GM12878 (cell line): ENCODE measurements at regions not wholly inside any gene's neighbourhood (a gene's known extent, or its start where the extent isn't known, plus 50 kb on each side); places are given as distances from the start of the nearest gene placed in this dataset.

Experiments
- ATAC-seq: fragments of 200-7000 bp; cut with Tn5 transposase; 3 replicates; pipeline ENCODE4 v1.9.1; 2020; ENCODE audit warnings: mild to moderate bottlenecking, moderate library complexity
- BruUV-seq: library from RNA; stranded (reverse); fragments of 400-500 nt; replicated peaks from 2 replicates; lab custom pipeline; 2021; lab: Mats Ljungman, UMichigan
- CTCF ChIA-PET: fragments of 300-600 bp; sonication (Branson Sonifier 250); formaldehyde crosslinking; extraction: SDS; loops from one replicate; lab custom pipeline; 2021; ENCODE audit warnings: inconsistent platforms; lab: Yijun Ruan, JAX
- POLR2A ChIA-PET: fragments of 350-600 bp; formaldehyde crosslinking; extraction: SDS; loops from one replicate; lab custom pipeline; 2021; ENCODE audit warnings: inconsistent platforms; lab: Charles Lee
- RAD21 ChIA-PET: fragments of 300-600 bp; sonication (Branson Sonifier 250); formaldehyde crosslinking; loops from one replicate; lab custom pipeline; 2023; ENCODE audit warnings: antibody characterized with exemption; ENCODE audit not compliant: unreplicated experiment; lab: Charles Lee
- SMC1A ChIA-PET: fragments of 300-600 bp; sonication (Branson Sonifier 250); formaldehyde crosslinking; loops from one replicate; lab custom pipeline; 2023; ENCODE audit not compliant: unreplicated experiment, uncharacterized antibody; lab: Charles Lee
- DNase-seq: peaks from one replicate; pipeline ENCODE4 v3.0.0-alpha.2; 2011; ENCODE audit warnings: low read depth, low spot score
- FAIRE-seq: peaks from 3 replicates; lab custom pipeline; 2011; peaks lifted over from hg19 to GRCh38; lab: Jason Lieb, UNC
- H2AFZ ChIP-seq: 2 replicates; pipeline ENCODE4 v1.6.0; 2011; ENCODE audit warnings: low read depth, low read length, control low read depth; ENCODE audit not compliant: control insufficient read depth
- H3K27ac ChIP-seq: 2 replicates; pipeline ENCODE4 v1.5.1; 2011; ENCODE audit warnings: control low read depth; ENCODE audit not compliant: control insufficient read depth, insufficient read depth
- H3K27me3 ChIP-seq, 2 experiments: replicated peaks in 1 of 2; 2 replicates each; pipeline versions ENCODE4 v1.6.0 to v1.6.1; 2011; ENCODE audit warnings: low read length in 1 of 2; ENCODE audit not compliant: control insufficient read depth in 2 of 2, insufficient read depth in 2 of 2
- H3K36me3 ChIP-seq, 2 experiments: 2 replicates each; pipeline ENCODE4 v1.5.1; 2011; ENCODE audit warnings: low read length in 1 of 2; ENCODE audit not compliant: control insufficient read depth in 2 of 2, insufficient read depth in 2 of 2
- H3K4me1 ChIP-seq: 2 replicates; pipeline ENCODE4 v1.6.1; 2011; ENCODE audit warnings: mild to moderate bottlenecking, low read length, moderate library complexity, mixed read lengths; ENCODE audit not compliant: control insufficient read depth, insufficient read depth
- H3K4me2 ChIP-seq: 2 replicates; pipeline ENCODE4 v1.6.0; 2011; ENCODE audit warnings: control low read depth; ENCODE audit not compliant: control insufficient read depth, insufficient read depth
- H3K4me3 ChIP-seq: fragments of 200-600 bp; sonication (generic); 2 replicates; pipeline ENCODE4 v1.5.1; 2016
- H3K79me2 ChIP-seq: 2 replicates; pipeline ENCODE4 v1.6.0; 2011; ENCODE audit warnings: low read length; ENCODE audit not compliant: control insufficient read depth, insufficient read depth
- H3K9ac ChIP-seq: 2 replicates; pipeline ENCODE4 v1.8.0; 2011; ENCODE audit warnings: low read length, control low read depth, mixed read lengths; ENCODE audit not compliant: control insufficient read depth, insufficient read depth
- H3K9me3 ChIP-seq: replicated peaks from 3 replicates; pipeline ENCODE4 v1.5.1; 2011; ENCODE audit warnings: mild to moderate bottlenecking, low read length; ENCODE audit not compliant: control insufficient read depth, insufficient read depth
- H4K20me1 ChIP-seq: 2 replicates; pipeline ENCODE4 v1.6.0; 2011; ENCODE audit not compliant: control insufficient read depth, insufficient read depth
- BCLAF1 ChIP-seq: fragments of 450-650 bp; IDR thresholded peaks from 2 replicates; pipeline ENCODE4 v1.6.1; 2017; ENCODE audit warnings: antibody characterized with exemption, mild to moderate bottlenecking, moderate library complexity
- CREB1 ChIP-seq: IDR thresholded peaks from 2 replicates; pipeline ENCODE4 v1.6.1; 2012; ENCODE audit warnings: low read depth, mild to moderate bottlenecking, inconsistent platforms
- MTA2 ChIP-seq: fragments of 450-650 bp; IDR thresholded peaks from 2 replicates; pipeline ENCODE4 v1.6.1; 2016; ENCODE audit warnings: low read depth, mild to moderate bottlenecking, moderate library complexity
- SREBF2 ChIP-seq: IDR thresholded peaks from 2 replicates; pipeline ENCODE4 v1.6.1; 2012; ENCODE audit warnings: mild to moderate bottlenecking, low read length
- TCF7 ChIP-seq: IDR thresholded peaks from 2 replicates; pipeline ENCODE4 v1.6.1; 2014; ENCODE audit warnings: antibody characterized with exemption, borderline replicate concordance
- YY1 ChIP-seq: IDR thresholded peaks from 2 replicates; pipeline ENCODE4 v1.6.1; 2011; ENCODE audit warnings: low read depth, mild to moderate bottlenecking, low read length
- ZBTB4 ChIP-seq: fragments of 450-650 bp; formaldehyde crosslinking; IDR thresholded peaks from 2 replicates; pipeline ENCODE4 v1.4.0; 2022; ENCODE audit warnings: mild to moderate bottlenecking, moderate library complexity
- WGBS: methylation state at CpG from one replicate; pipeline ENCODE4 v1.1.6; 2016; ENCODE audit warnings: low lambda C conversion rate; ENCODE audit not compliant: insufficient replicate concordance, insufficient coverage; ENCODE audit errors: missing lambda C conversion rate; 5-methylcytosine and 5-hydroxymethylcytosine counted together
- in situ Hi-C: fragments of 300-500 bp; cut with MboI; formaldehyde crosslinking; loops from 9 replicates; pipeline ENCODE4 v1.14.3; 2018; ENCODE audit warnings: mixed read lengths
- intact Hi-C: fragments of 100-400 bp; cut with micrococcal nuclease; formaldehyde crosslinking; loops from one replicate; pipeline ENCODE4 v1.14.2; 2022; ENCODE audit not compliant: unreplicated experiment

GRCh38 chr1:25065321-25065721 lies 135.2 kb upstream of the RUNX3 start:
- ChIA-PET SMC1A (interaction anchor here (1.0 to 2.3 kb wide), 4 partner anchors 9 to 83 kb away, joined by 3 to 6 read pairs (median 3); no protein-coding TSS in a partner anchor), POLR2A (no interaction called here), CTCF (interaction anchor here (0.8 to 3.4 kb wide), 4 partner anchors 16 to 34 kb away, joined by 3 to 13 read pairs (median 4); no protein-coding TSS in a partner anchor), RAD21 (interaction anchor here (3.4 kb wide), 1 partner anchor 34 kb away, joined by 12 read pairs; no protein-coding TSS in a partner anchor)
- Histone ChIP-seq H3K9me3 (no peaks in the 10 kb centered on the region; the same call in 2 of the 3 replicates), H3K9ac (no peak overlapping the region), H3K4me3 (no peak overlapping the region), H3K4me2 (no peak overlapping the region), H3K4me1 (peaks cover 6% of the 10 kb centered on the region; the same call in 1 of the 2 replicates), H3K79me2 (no peaks in the 10 kb centered on the region), H3K36me3 (no peaks in the 10 kb centered on the region), H3K27ac (no peak overlapping the region), H3K27me3 (no peaks in the 10 kb centered on the region; a peak in 1 of 4 replicates), H2AFZ (no peak overlapping the region), H4K20me1 (peaks cover 2% of the 10 kb centered on the region; the same call in 1 of the 2 replicates)
- FAIRE-seq (no peak), ATAC-seq (no peak), DNase-seq (no peak)
- TF ChIP-seq MTA2 (no peak), ZBTB4 (CRISPR knock-in tag) (no peak), BCLAF1 (no peak), SREBF2 (no peak), TCF7 (no peak), CREB1 (no peak), YY1 (no peak)
- WGBS: 50% methylated on average over 8 of the region's 8 CpGs
- BruUV-seq: no TSS peak
- intact Hi-C loops: no loop called here
- in situ Hi-C loops: no loop called here
